ENCODE measurements at regions not wholly inside any gene's neighbourhood (a gene's known extent, or its start where the extent isn't known, plus 50 kb on each side); places are given as distances from the start of the nearest gene placed in this dataset.

DNA sequence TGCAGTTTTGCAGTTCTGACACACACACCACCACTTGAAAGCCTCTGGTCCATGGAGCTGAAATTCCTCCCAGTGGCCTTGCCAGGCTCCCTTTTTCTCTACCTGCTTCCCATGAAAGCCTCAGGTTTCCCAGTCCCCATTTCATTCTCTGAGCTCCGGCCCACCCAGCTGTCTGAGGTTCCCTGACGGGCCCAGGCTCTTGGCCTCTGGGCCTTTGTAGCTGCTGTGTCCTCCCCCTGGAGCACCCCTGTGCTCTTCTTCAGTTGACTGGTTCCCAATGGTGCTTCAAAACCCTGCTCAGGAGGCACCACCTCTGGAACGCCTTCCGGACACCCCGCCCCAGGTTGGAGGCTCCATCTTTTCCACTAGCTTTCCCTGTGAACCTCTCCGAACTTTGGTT, 155.9 kb upstream of the SHB start:
- Histone ChIP-seq H3K9me3 (no peaks in the 10 kb centered on the region), H3K4me1 (peaks cover 57% of the 10 kb centered on the region), H3K9ac (no peak overlapping the region), H3K4me2 (peak overlapping the region; percentile 70), H3K4me3 (no peak overlapping the region), H3K36me3 (no peaks in the 10 kb centered on the region), H3K27me3 (no peaks in the 10 kb centered on the region), H4K20me1 (no peaks in the 10 kb centered on the region), H3K27ac (no peak overlapping the region)
- TF ChIP-seq Cebpa-rat (IDR thresholded peaks at IDR 0.05), result no peak

DNA sequence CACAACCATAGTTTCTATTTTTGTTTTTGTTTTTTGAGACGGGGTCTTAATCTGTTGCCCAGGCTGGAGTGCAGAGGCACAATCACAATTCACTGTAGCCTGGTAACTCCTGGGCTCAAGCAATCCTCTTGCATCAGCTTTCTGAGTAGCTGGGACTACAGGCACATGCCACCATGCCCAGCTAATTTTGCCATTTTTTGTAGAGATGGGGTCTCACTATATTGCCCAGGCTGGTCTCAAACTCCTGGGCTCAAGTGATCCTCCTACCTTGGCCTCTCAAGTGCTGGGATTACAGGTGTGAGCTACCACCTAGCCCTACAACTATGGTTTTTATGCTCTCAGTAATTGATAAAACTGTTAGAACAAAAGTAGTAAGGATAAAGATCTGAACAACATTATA, 147.5 kb upstream of the SHB start:
- Histone ChIP-seq H3K4me1 (peaks cover 21% of the 10 kb centered on the region), H3K9ac (no peak overlapping the region), H3K4me2 (no peak overlapping the region), H3K27me3 (no peaks in the 10 kb centered on the region), H3K27ac (no peak overlapping the region), H3K9me3 (peaks cover 4% of the 10 kb centered on the region; the same call in 1 of the 2 replicates), H4K20me1 (no peaks in the 10 kb centered on the region), H3K4me3 (no peak overlapping the region), H3K36me3 (no peaks in the 10 kb centered on the region)
- no peak for TF ChIP-seq Cebpa-rat (IDR thresholded peaks at IDR 0.05)

GRCh38 chr9:38215465-38215864, 146.4 kb upstream of the SHB start:
- H3K27ac ChIP-seq, result no peak overlapping the region
- H4K20me1 ChIP-seq, result no peaks in the 10 kb centered on the region
- peaks cover 21% of the 10 kb centered on the region for H3K4me1 ChIP-seq
- H3K36me3 ChIP-seq, result no peaks in the 10 kb centered on the region
- no peak for TF ChIP-seq Cebpa-rat (IDR thresholded peaks at IDR 0.05)
- no peak overlapping the region for H3K9ac ChIP-seq
- peaks cover 4% of the 10 kb centered on the region; the same call in 1 of the 2 replicates for H3K9me3 ChIP-seq
- H3K4me3 ChIP-seq, result no peak overlapping the region
- no peaks in the 10 kb centered on the region for H3K27me3 ChIP-seq
- peak overlapping the region; percentile 51 for H3K4me2 ChIP-seq

DNA sequence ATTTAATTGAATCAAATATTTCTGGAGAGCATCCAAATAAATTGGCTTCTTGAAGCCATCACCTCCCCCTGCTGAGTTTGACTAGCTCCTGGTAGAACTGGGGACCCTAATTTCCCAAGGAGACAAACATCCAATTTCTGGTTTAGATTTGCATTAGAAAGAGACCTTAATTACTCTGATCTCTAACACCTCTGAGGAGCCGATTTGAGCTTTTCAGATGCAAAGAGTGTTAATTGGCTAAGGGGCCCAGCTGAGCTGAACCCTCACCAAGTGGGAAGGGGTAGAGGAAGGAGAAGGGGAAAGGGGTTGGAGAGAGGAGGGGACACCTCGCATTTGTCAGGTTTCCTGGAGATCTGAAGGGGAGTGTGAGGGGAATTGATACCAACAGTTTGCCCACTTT, 145.4 kb upstream of the SHB start:
- H3K27ac ChIP-seq, result no peak overlapping the region
- no peak overlapping the region for H3K9ac ChIP-seq
- H3K4me1 ChIP-seq, result peaks cover 21% of the 10 kb centered on the region
- no peaks in the 10 kb centered on the region for H3K27me3 ChIP-seq
- H3K4me2 ChIP-seq, result peak overlapping the region; percentile 51
- no peak for TF ChIP-seq Cebpa-rat (IDR thresholded peaks at IDR 0.05)
- peaks cover 4% of the 10 kb centered on the region; the same call in 1 of the 2 replicates for H3K9me3 ChIP-seq
- H4K20me1 ChIP-seq, result no peaks in the 10 kb centered on the region
- no peaks in the 10 kb centered on the region for H3K36me3 ChIP-seq
- H3K4me3 ChIP-seq, result no peak overlapping the region

- no peaks in the 10 kb centered on the region for H3K27me3 ChIP-seq
- peak overlapping the region; percentile 51; the same call in 1 of the 2 replicates for H3K4me2 ChIP-seq
- no peaks in the 10 kb centered on the region for H4K20me1 ChIP-seq
- H3K4me1 ChIP-seq, result peaks cover 21% of the 10 kb centered on the region
- TF ChIP-seq Cebpa-rat (IDR thresholded peaks at IDR 0.05), result no peak
- no peaks in the 10 kb centered on the region for H3K9me3 ChIP-seq
- no peak overlapping the region for H3K4me3 ChIP-seq
- no peak overlapping the region for H3K27ac ChIP-seq
- no peak overlapping the region for H3K9ac ChIP-seq
- H3K36me3 ChIP-seq, result no peaks in the 10 kb centered on the region
Measured at GRCh38 chr9:38213631-38214299, 144.7 kb upstream of the SHB start.

DNA sequence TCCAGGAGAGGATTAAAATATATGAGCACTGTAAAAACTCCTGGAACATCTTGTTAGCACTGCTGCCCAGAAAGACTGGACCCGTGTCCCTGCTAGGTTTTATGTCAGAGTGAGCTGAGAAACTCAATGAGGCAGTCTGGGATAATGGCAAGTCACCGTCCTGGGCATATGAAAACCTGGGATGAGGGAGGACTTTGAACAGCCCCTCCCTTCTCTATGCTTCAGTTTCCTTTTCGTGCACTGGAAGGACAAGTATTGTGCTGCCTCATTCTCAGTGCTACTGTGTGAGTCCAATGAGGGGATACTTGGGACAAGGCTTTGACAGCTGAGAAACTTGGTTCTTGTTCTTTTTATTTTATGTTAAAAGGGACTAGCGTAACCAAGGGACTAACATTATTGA, 143.0 kb upstream of the SHB start:
- Histone ChIP-seq H3K4me3 (no peak overlapping the region), H3K9me3 (peaks cover 7% of the 10 kb centered on the region), H3K9ac (no peak overlapping the region), H3K4me2 (no peak overlapping the region), H3K27ac (no peak overlapping the region), H3K36me3 (no peaks in the 10 kb centered on the region), H3K27me3 (no peaks in the 10 kb centered on the region), H4K20me1 (no peaks in the 10 kb centered on the region), H3K4me1 (peaks cover 31% of the 10 kb centered on the region)
- TF ChIP-seq Cebpa-rat (IDR thresholded peaks at IDR 0.05), result no peak

DNA sequence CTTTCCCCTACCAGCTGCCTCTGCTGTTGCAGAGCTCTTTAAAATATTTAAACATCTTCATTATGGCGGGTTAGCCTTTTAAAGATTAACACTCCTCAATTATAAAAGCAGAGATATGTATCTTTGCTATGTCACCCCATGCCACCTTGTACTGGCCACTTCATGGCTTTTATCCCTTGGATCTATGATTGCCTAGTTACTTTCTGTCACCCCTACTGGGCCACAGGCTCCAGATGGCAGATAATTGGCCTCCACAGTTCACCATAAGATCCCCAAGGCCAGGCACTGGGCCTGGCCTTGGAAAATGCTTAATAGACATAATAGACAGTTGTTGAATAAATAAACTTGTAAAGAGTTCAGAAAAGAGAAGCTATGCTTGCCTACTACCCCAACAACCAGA, 142.0 kb upstream of the SHB start:
- Histone ChIP-seq H3K9me3 (peaks cover 9% of the 10 kb centered on the region), H3K4me3 (no peak overlapping the region), H3K27me3 (no peaks in the 10 kb centered on the region)

GRCh38 chr9:38208206-38208901, 139.3 kb upstream of the SHB start:
- no peak overlapping the region for H3K9ac ChIP-seq
- H3K36me3 ChIP-seq, result no peaks in the 10 kb centered on the region

More for the DNA sequence above, 142.0 kb upstream of the SHB start:
- Histone ChIP-seq H3K4me2 (no peak overlapping the region), H3K4me1 (peaks cover 31% of the 10 kb centered on the region), H3K9ac (no peak overlapping the region), H3K27ac (no peak overlapping the region), H3K36me3 (no peaks in the 10 kb centered on the region), H4K20me1 (no peaks in the 10 kb centered on the region)
- no peak for TF ChIP-seq Cebpa-rat (IDR thresholded peaks at IDR 0.05)

GRCh38 chr9:38207247-38207778, 138.3 kb upstream of the SHB start:
- H3K4me1 ChIP-seq, result peaks cover 32% of the 10 kb centered on the region
- no peaks in the 10 kb centered on the region for H3K27me3 ChIP-seq
- H3K9me3 ChIP-seq, result peaks cover 9% of the 10 kb centered on the region
- H3K4me2 ChIP-seq, result peak overlapping the region; percentile 40; the same call in 1 of the 2 replicates
- no peak overlapping the region for H3K27ac ChIP-seq
- no peak overlapping the region for H3K4me3 ChIP-seq
- no peak for TF ChIP-seq Cebpa-rat (IDR thresholded peaks at IDR 0.05)
- H4K20me1 ChIP-seq, result no peaks in the 10 kb centered on the region
- no peak overlapping the region for H3K9ac ChIP-seq
- H3K36me3 ChIP-seq, result no peaks in the 10 kb centered on the region

More at GRCh38 chr9:38208206-38208901, 139.3 kb upstream of the SHB start:
- no peak for TF ChIP-seq Cebpa-rat (IDR thresholded peaks at IDR 0.05)
- no peaks in the 10 kb centered on the region for H4K20me1 ChIP-seq
- H3K27ac ChIP-seq, result no peak overlapping the region
- H3K27me3 ChIP-seq, result no peaks in the 10 kb centered on the region
- peaks cover 28% of the 10 kb centered on the region for H3K4me1 ChIP-seq
- no peak overlapping the region for H3K4me3 ChIP-seq
- H3K9me3 ChIP-seq, result peaks cover 9% of the 10 kb centered on the region
- H3K4me2 ChIP-seq, result peak overlapping the region; percentile 40; the same call in 1 of the 2 replicates

DNA sequence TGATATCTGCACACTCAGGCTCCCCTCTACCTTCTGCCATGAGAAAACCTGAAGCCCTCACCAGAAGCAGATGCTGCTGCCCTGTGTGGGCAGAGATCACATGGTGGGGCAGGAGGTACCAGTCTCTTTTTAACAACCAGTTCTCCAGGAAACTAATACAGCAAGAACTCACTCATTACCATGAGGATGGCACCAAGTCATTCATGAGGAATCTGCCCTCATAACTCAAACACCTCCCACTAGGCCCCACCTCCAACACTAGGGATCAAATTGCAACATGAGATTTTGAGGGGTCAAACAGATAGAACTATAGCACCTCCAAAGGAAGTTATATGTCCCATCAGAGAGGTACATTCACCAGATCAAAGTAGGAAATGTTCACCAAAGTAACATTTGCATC, 136.3 kb upstream of the SHB start:
- Histone ChIP-seq H3K9me3 (peaks cover 17% of the 10 kb centered on the region), H3K4me3 (no peak overlapping the region), H3K27me3 (no peaks in the 10 kb centered on the region), H3K27ac (no peak overlapping the region), H3K4me2 (no peak overlapping the region), H4K20me1 (no peaks in the 10 kb centered on the region), H3K4me1 (peaks cover 37% of the 10 kb centered on the region), H3K36me3 (no peaks in the 10 kb centered on the region), H3K9ac (no peak overlapping the region)
- TF ChIP-seq Cebpa-rat (IDR thresholded peaks at IDR 0.05), result no peak

Measured in BLaER1 (cell line).